H1 (cell line): ENCODE measurements at regions not wholly inside any gene's neighbourhood (a gene's known extent, or its start where the extent isn't known, plus 50 kb on each side); places are given as distances from the start of the nearest gene placed in this dataset.

Experiments
- CTCF ChIA-PET: fragments of 300-600 bp; sonication (Branson Sonifier 250); formaldehyde crosslinking; loops from one replicate; lab custom pipeline; 2021; ENCODE audit not compliant: partially characterized antibody; lab: Charles Lee
- POLR2A ChIA-PET: fragments of 300-600 bp; sonication (Branson Sonifier 250); formaldehyde crosslinking; loops from one replicate; lab custom pipeline; 2021; ENCODE audit warnings: inconsistent platforms; ENCODE audit not compliant: partially characterized antibody; lab: Charles Lee
- DNase-seq, 2 experiments: peaks; one replicate each; pipeline versions ENCODE4 v3.0.0 to v3.0.0-alpha.2; 2010 to 2022; ENCODE audit warnings: low spot score in 2 of 2, low read depth in 1 of 2, mixed read lengths in 1 of 2
- FAIRE-seq: peaks from 2 replicates; lab custom pipeline; 2011; peaks lifted over from hg19 to GRCh38; lab: Jason Lieb, UNC
- H2AFZ ChIP-seq: 2 replicates; pipeline ENCODE4 v1.8.1; 2012; ENCODE audit warnings: low read length, inconsistent platforms
- H2AK5ac ChIP-seq: 2 replicates; pipeline ENCODE4 v1.6.1; 2013; ENCODE audit warnings: low read depth, low read length
- H2BK120ac ChIP-seq: replicated peaks from 2 replicates; pipeline ENCODE3; 2013; ENCODE audit warnings: low read depth, low read length, inconsistent platforms
- H2BK12ac ChIP-seq: 2 replicates; pipeline ENCODE4 v1.6.1; 2013; ENCODE audit warnings: low read depth, low read length
- H2BK15ac ChIP-seq: 2 replicates; pipeline ENCODE4 v1.6.1; 2013; ENCODE audit warnings: low read length
- H2BK20ac ChIP-seq: 2 replicates; pipeline ENCODE4 v1.6.1; 2013; ENCODE audit warnings: low read length
- H2BK5ac ChIP-seq: 2 replicates; pipeline ENCODE4 v1.6.1; 2013; ENCODE audit warnings: low read depth, low read length
- H3K14ac ChIP-seq: 2 replicates; pipeline ENCODE4 v1.6.1; 2013; ENCODE audit warnings: inconsistent platforms; ENCODE audit not compliant: insufficient read length
- H3K18ac ChIP-seq: 2 replicates; pipeline ENCODE4 v1.6.1; 2013; ENCODE audit warnings: low read length; ENCODE audit errors: extremely low read depth
- H3K23ac ChIP-seq: 2 replicates; pipeline ENCODE4 v1.6.1; 2013; ENCODE audit warnings: inconsistent platforms; ENCODE audit not compliant: insufficient read length
- H3K23me2 ChIP-seq: 2 replicates; pipeline ENCODE4 v1.6.1; 2013; ENCODE audit warnings: low read depth, low read length
- H3K27ac ChIP-seq: 2 replicates; pipeline ENCODE4 v1.6.1; 2011; ENCODE audit warnings: low read depth, low read length, inconsistent platforms
- H3K27me3 ChIP-seq, 4 experiments: replicated peaks in 1 of 4; 1 replicate in 1 of 4; 2 replicates in 3 of 4; pipeline versions ENCODE4 v1.6.1 to v1.8.1; 2011 to 2013; ENCODE audit warnings: low read length in 3 of 4, mild to moderate bottlenecking in 3 of 4, inconsistent platforms in 2 of 4, mixed read lengths in 2 of 4, moderate library complexity in 1 of 4; ENCODE audit not compliant: control insufficient read depth in 3 of 4, insufficient read depth in 3 of 4; ENCODE audit errors: extremely low read depth in 1 of 4
- H3K36me3 ChIP-seq, 4 experiments: 2 replicates each; pipeline versions ENCODE4 v1.6.1 to v1.8.1; 2011 to 2013; ENCODE audit warnings: mild to moderate bottlenecking in 4 of 4, low read length in 3 of 4, moderate library complexity in 2 of 4, control low read depth in 1 of 4, inconsistent platforms in 1 of 4; ENCODE audit not compliant: insufficient read depth in 4 of 4, control insufficient read depth in 2 of 4
- H3K4ac ChIP-seq: replicated peaks from 2 replicates; pipeline ENCODE3; 2013; ENCODE audit warnings: low read length, low read depth, mixed read lengths, inconsistent platforms; ENCODE audit not compliant: insufficient read length
- H3K4me1 ChIP-seq, 4 experiments: replicated peaks in 1 of 4; 1 replicate in 1 of 4; 2 replicates in 3 of 4; pipeline versions ENCODE4 v1.6.1 to v1.8.1; 2011 to 2013; ENCODE audit warnings: low read length in 3 of 4, inconsistent platforms in 2 of 4, mixed read lengths in 1 of 4; ENCODE audit not compliant: insufficient read depth in 4 of 4, control insufficient read depth in 3 of 4
- H3K4me2 ChIP-seq, 2 experiments: 2 replicates each; pipeline versions ENCODE4 v1.6.1 to v1.8.1; 2011 to 2013; ENCODE audit warnings: low read depth in 2 of 2, low read length in 2 of 2, control low read depth in 1 of 2, inconsistent platforms in 1 of 2, mild to moderate bottlenecking in 1 of 2; ENCODE audit not compliant: insufficient read depth in 1 of 2
- H3K4me3 ChIP-seq, 4 experiments: fragments of 200-600, 300-600 bp in 1 of 4; sonication (generic), shearing (Covaris generic), sonication (Bioruptor Twin) in 1 of 4; 2 replicates each; pipeline versions ENCODE4 v1.5.1 to v1.8.1; 2011 to 2016; ENCODE audit warnings: low read length in 4 of 4, low read depth in 3 of 4, control low read depth in 2 of 4, inconsistent platforms in 2 of 4, mild to moderate bottlenecking in 2 of 4, mixed read lengths in 1 of 4, moderate library complexity in 1 of 4; ENCODE audit not compliant: insufficient read depth in 2 of 4; ENCODE audit errors: extremely low read depth in 1 of 4
- H3K56ac ChIP-seq: replicated peaks from 2 replicates; pipeline ENCODE3; 2013; ENCODE audit warnings: low read depth, mild to moderate bottlenecking, mixed read lengths, low read length, inconsistent platforms; ENCODE audit not compliant: insufficient read length
- H3K79me1 ChIP-seq: 2 replicates; pipeline ENCODE4 v1.6.1; 2013; ENCODE audit warnings: low read depth, low read length, control low read depth
- H3K79me2 ChIP-seq, 2 experiments: 2 replicates each; pipeline versions ENCODE4 v1.6.1 to v1.8.1; 2012 to 2013; ENCODE audit warnings: low read length in 2 of 2, mild to moderate bottlenecking in 2 of 2, inconsistent platforms in 1 of 2; ENCODE audit not compliant: insufficient read depth in 2 of 2, control insufficient read depth in 1 of 2
- H3K9ac ChIP-seq, 4 experiments: replicated peaks in 1 of 4; 1 replicate in 1 of 4; 2 replicates in 3 of 4; pipeline versions ENCODE4 v1.6.1 to v1.8.1; 2011 to 2013; ENCODE audit warnings: low read depth in 3 of 4, low read length in 3 of 4, control low read depth in 2 of 4, mild to moderate bottlenecking in 2 of 4, moderate library complexity in 2 of 4, inconsistent platforms in 1 of 4; ENCODE audit errors: extremely low read depth in 1 of 4
- H3K9me3 ChIP-seq, 2 experiments: 2 replicates each; pipeline versions ENCODE4 v1.6.1 to v1.8.1; 2012 to 2013; ENCODE audit warnings: mild to moderate bottlenecking in 2 of 2, moderate library complexity in 2 of 2, control low read depth in 1 of 2, inconsistent platforms in 1 of 2, low read depth in 1 of 2, low read length in 1 of 2, mixed read lengths in 1 of 2; ENCODE audit not compliant: insufficient read depth in 2 of 2
- H4K20me1 ChIP-seq, 2 experiments: replicated peaks in 1 of 2; 2 replicates each; pipeline versions ENCODE3 to v1.8.1; 2011 to 2013; ENCODE audit warnings: inconsistent platforms in 2 of 2, low read length in 2 of 2, mild to moderate bottlenecking in 1 of 2; ENCODE audit not compliant: insufficient read depth in 2 of 2, control insufficient read depth in 1 of 2
- H4K5ac ChIP-seq: 2 replicates; pipeline ENCODE4 v1.6.1; 2013; ENCODE audit warnings: low read length, low read depth, mixed read lengths, inconsistent platforms; ENCODE audit not compliant: insufficient read length
- H4K8ac ChIP-seq: 2 replicates; pipeline ENCODE4 v1.8.0; 2013; ENCODE audit warnings: mild to moderate bottlenecking, moderate library complexity, low read length, inconsistent platforms; ENCODE audit not compliant: insufficient read depth; ENCODE audit errors: extremely low read depth
- H4K91ac ChIP-seq: replicated peaks from 2 replicates; pipeline ENCODE3; 2013; ENCODE audit warnings: low read length, mixed read lengths, inconsistent platforms; ENCODE audit not compliant: insufficient read length
- EGR1 ChIP-seq: IDR thresholded peaks from 2 replicates; pipeline ENCODE4 v1.6.1; 2011; ENCODE audit warnings: low read depth, low read length, borderline replicate concordance
- GTF2F1 ChIP-seq: IDR thresholded peaks from 2 replicates; pipeline ENCODE4 v1.6.1; 2012; ENCODE audit warnings: low read depth, low read length, improper control_type of control experiment, borderline replicate concordance
- NANOG ChIP-seq: IDR thresholded peaks from 2 replicates; pipeline ENCODE4 v1.6.1; 2011; ENCODE audit warnings: low read length, low read depth, mild to moderate bottlenecking, inconsistent platforms; ENCODE audit not compliant: insufficient read depth, poor library complexity, severe bottlenecking
- PHF8 ChIP-seq: fragments of 200-600 bp; sonication (generic); conservative IDR thresholded peaks from 2 replicates; pipeline ENCODE4 v1.7.1; 2012; ENCODE audit warnings: low read depth, mild to moderate bottlenecking, inconsistent platforms, low read length, moderate library complexity
- SIRT6 ChIP-seq: IDR thresholded peaks from one replicate; pipeline ENCODE4 v1.7.1; 2012; ENCODE audit warnings: low read length, inconsistent platforms
- WGBS, 2 experiments: shearing (Covaris generic) in 1 of 2; methylation state at CpG; one replicate each; pipeline versions ENCODE4 v1.1.6 to v1.1.7; 2013 to 2015; ENCODE audit warnings: low lambda C conversion rate in 2 of 2, mixed read lengths in 2 of 2, inconsistent platforms in 1 of 2, low coverage in 1 of 2, missing lambda C conversion rate in 1 of 2; ENCODE audit not compliant: insufficient replicate concordance in 2 of 2, insufficient coverage in 1 of 2, insufficient read length in 1 of 2; ENCODE audit errors: extremely low coverage in 1 of 2, missing lambda C conversion rate in 1 of 2; 5-methylcytosine and 5-hydroxymethylcytosine counted together

DNA sequence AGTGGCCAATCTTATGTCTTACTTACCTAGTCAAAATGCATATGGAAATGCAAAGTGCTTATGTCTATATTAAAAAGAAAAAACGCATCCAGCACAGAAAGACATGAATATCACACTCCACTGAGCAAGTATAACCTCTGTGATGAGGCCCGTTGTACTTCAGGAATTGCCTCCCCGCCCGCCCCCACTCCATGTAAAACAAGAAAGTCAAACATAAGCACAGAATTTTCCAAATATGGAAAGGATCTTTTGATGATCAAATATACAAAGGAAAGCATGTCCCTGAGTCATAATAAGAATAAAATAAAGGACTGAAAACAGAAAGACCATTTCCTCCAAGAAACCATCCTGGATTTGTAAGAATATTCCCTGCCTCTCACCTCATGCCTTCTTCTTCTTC lies 229.1 kb downstream of the BAMBI start:
- no peaks in the 10 kb centered on the region for H4K20me1 ChIP-seq
- CTCF ChIA-PET, result no interaction called here
- no peak overlapping the region for H2BK5ac ChIP-seq
- DNase-seq (no peak), FAIRE-seq (no peak)
- H3K79me2 ChIP-seq, result no peaks in the 10 kb centered on the region
- POLR2A ChIA-PET, result no interaction called here
- H4K91ac ChIP-seq, result no peak overlapping the region
- no peak overlapping the region for H2BK15ac ChIP-seq
- no peak overlapping the region for H2BK20ac ChIP-seq
- peaks cover under 1 to 2% of the 10 kb centered on the region in 2 experiments; a peak in 3 of 4 replicates for H3K9me3 ChIP-seq
- no peak overlapping the region for H2BK120ac ChIP-seq
- no peaks in the 10 kb centered on the region for H3K79me1 ChIP-seq
- no peak overlapping the region for H2AFZ ChIP-seq
- H3K27ac ChIP-seq, result no peak overlapping the region
- TF ChIP-seq EGR1 (no peak), SIRT6 (no peak), PHF8 (no peak), GTF2F1 (no peak), NANOG (no peak)
- no peak overlapping the region for H3K4me2 ChIP-seq
- no peak overlapping the region for H3K56ac ChIP-seq
- H3K4me3 ChIP-seq, result no peak overlapping the region
- H3K36me3 ChIP-seq, result no peaks in the 10 kb centered on the region; a peak in 1 of 8 replicates
- no peak overlapping the region for H2BK12ac ChIP-seq
- no peaks in the 10 kb centered on the region for H3K27me3 ChIP-seq
- no peak overlapping the region for H3K9ac ChIP-seq
- no peak overlapping the region for H3K14ac ChIP-seq
- no peak overlapping the region for H3K4ac ChIP-seq
- H3K23ac ChIP-seq, result no peak overlapping the region
- no peaks in the 10 kb centered on the region for H3K23me2 ChIP-seq
- H3K18ac ChIP-seq, result no peak overlapping the region
- no peak overlapping the region for H4K5ac ChIP-seq
- H4K8ac ChIP-seq, result no peak overlapping the region
- 95% methylated on average over 4 of the region's 4 CpGs; no CpG with 5 or more reads in 1 of the 2 experiments for WGBS, 2 experiments
- no peaks in the 10 kb centered on the region for H3K4me1 ChIP-seq
- H2AK5ac ChIP-seq, result no peak overlapping the region
